ENCODE measurements at regions not wholly inside any gene's neighbourhood (a gene's known extent, or its start where the extent isn't known, plus 50 kb on each side); places are given as distances from the start of the nearest gene placed in this dataset.

- no peak for TF ChIP-seq CTCF (IDR thresholded peaks at IDR 0.05)
- no peak for TF ChIP-seq POLR2A (IDR thresholded peaks at IDR 0.05)
These were observed 168.1 kb upstream of the CTAGE1 start for GRCh38 chr18:22585821-22586220.

Measured in body of pancreas (tissue), 4 donors.